Keratinocyte (primary cell): ENCODE measurements at regions not wholly inside any gene's neighbourhood (a gene's known extent, or its start where the extent isn't known, plus 50 kb on each side); places are given as distances from the start of the nearest gene placed in this dataset.

Source experiments
- DNase-seq: peaks from one replicate; pipeline ENCODE4 v3.0.0-alpha.2; 2011; ENCODE audit warnings: low read depth, missing footprints, low spot score
- FAIRE-seq: peaks from 2 replicates; lab custom pipeline; 2011; peaks lifted over from hg19 to GRCh38; lab: Jason Lieb, UNC
- H2AFZ ChIP-seq: 2 replicates; pipeline ENCODE4 v1.6.0; 2012; ENCODE audit warnings: low read length, control low read depth, inconsistent platforms; ENCODE audit not compliant: control insufficient read depth
- H3K27ac ChIP-seq: 2 replicates; pipeline ENCODE4 v1.5.1; 2011; ENCODE audit warnings: low read length; ENCODE audit not compliant: control insufficient read depth, insufficient read depth
- H3K27me3 ChIP-seq: 3 replicates; pipeline ENCODE4 v1.6.0; 2011; ENCODE audit warnings: low read length; ENCODE audit not compliant: control insufficient read depth, insufficient read depth; ENCODE audit errors: extremely low read depth
- H3K36me3 ChIP-seq, 2 experiments: 2 replicates in 1 of 2; 3 replicates in 1 of 2; pipeline ENCODE4 v1.5.1; 2011; ENCODE audit warnings: low read length in 2 of 2, mild to moderate bottlenecking in 1 of 2; ENCODE audit not compliant: control insufficient read depth in 2 of 2, insufficient read depth in 2 of 2; ENCODE audit errors: extremely low read depth in 1 of 2
- H3K4me1 ChIP-seq: 3 replicates; pipeline ENCODE4 v1.5.1; 2011; ENCODE audit warnings: low read length; ENCODE audit not compliant: control insufficient read depth, insufficient read depth; ENCODE audit errors: extremely low read depth
- H3K4me2 ChIP-seq: 3 replicates; pipeline ENCODE4 v1.6.0; 2011; ENCODE audit warnings: low read depth, low read length; ENCODE audit not compliant: control insufficient read depth, insufficient read depth; ENCODE audit errors: extremely low read depth
- H3K4me3 ChIP-seq, 3 experiments: fragments of 200-600 bp in 1 of 3; sonication (generic) in 1 of 3; 2 replicates in 2 of 3; 3 replicates in 1 of 3; pipeline ENCODE4 v1.5.1; 2011 to 2016; ENCODE audit warnings: low read length in 3 of 3, mild to moderate bottlenecking in 3 of 3, control low read depth in 2 of 3, inconsistent platforms in 1 of 3, low read depth in 1 of 3, mixed read lengths in 1 of 3, mixed run types in 1 of 3, moderate library complexity in 1 of 3; ENCODE audit not compliant: control insufficient read depth in 2 of 3, insufficient read depth in 2 of 3; ENCODE audit errors: extremely low read depth in 1 of 3
- H3K79me2 ChIP-seq: 2 replicates; pipeline ENCODE4 v1.6.0; 2012; ENCODE audit warnings: low read length; ENCODE audit not compliant: control insufficient read depth, insufficient read depth
- H3K9ac ChIP-seq: 3 replicates; pipeline ENCODE4 v1.6.0; 2011; ENCODE audit warnings: low read length; ENCODE audit not compliant: control insufficient read depth, insufficient read depth; ENCODE audit errors: extremely low read depth
- H3K9me1 ChIP-seq: 3 replicates; pipeline ENCODE4 v1.6.0; 2011; ENCODE audit warnings: low read length; ENCODE audit not compliant: control insufficient read depth, insufficient read depth; ENCODE audit errors: extremely low read depth
- H3K9me3 ChIP-seq: 2 replicates; pipeline ENCODE4 v1.5.1; 2012; ENCODE audit warnings: low read depth, low read length; ENCODE audit not compliant: control insufficient read depth
- H4K20me1 ChIP-seq: 3 replicates; pipeline ENCODE4 v1.6.0; 2011; ENCODE audit warnings: low read length; ENCODE audit not compliant: control insufficient read depth, insufficient read depth; ENCODE audit errors: extremely low read depth
- EZH2 ChIP-seq: IDR thresholded peaks from one replicate; pipeline ENCODE4 v1.6.1; 2012; ENCODE audit warnings: inconsistent platforms, mild to moderate bottlenecking, low read length, moderate library complexity
- dilution Hi-C: fragments of 300-500 bp; cut with MboI; formaldehyde crosslinking; loops from one replicate; pipeline ENCODE4 v1.7.0; 2020; ENCODE audit warnings: low sequenced_read_pairs; ENCODE audit not compliant: extremely low pct_ligation_motif_present
- TF ChIP-seq, protein P1 (sequence below), 3 experiments: IDR thresholded peaks in 1 of 3; conservative IDR thresholded peaks in 1 of 3; optimal IDR thresholded peaks in 1 of 3; 2 replicates in 2 of 3; 3 replicates in 1 of 3; pipeline versions ENCODE3 to v1.5.1; 2011; ENCODE audit warnings: low read length in 3 of 3, mild to moderate bottlenecking in 3 of 3, moderate library complexity in 2 of 3, control low read depth in 1 of 3, inconsistent platforms in 1 of 3; ENCODE audit not compliant: insufficient read depth in 2 of 3; ENCODE audit errors: extremely low read depth in 1 of 3

- dilution Hi-C loops, result no loop called here
- FAIRE-seq, result no peak
- Histone ChIP-seq H4K20me1 (no peaks in the 10 kb centered on the region), H3K4me1 (no peaks in the 10 kb centered on the region), H3K27me3 (no peaks in the 10 kb centered on the region), H2AFZ (no peak overlapping the region), H3K79me2 (no peaks in the 10 kb centered on the region), H3K9ac (no peak overlapping the region), H3K27ac (no peak overlapping the region), H3K36me3 (no peaks in the 10 kb centered on the region), H3K4me3 (no peak overlapping the region), H3K4me2 (no peak overlapping the region), H3K9me1 (no peaks in the 10 kb centered on the region), H3K9me3 (peaks cover 2% of the 10 kb centered on the region)
- no peak for DNase-seq
- TF ChIP-seq, protein P1, sequence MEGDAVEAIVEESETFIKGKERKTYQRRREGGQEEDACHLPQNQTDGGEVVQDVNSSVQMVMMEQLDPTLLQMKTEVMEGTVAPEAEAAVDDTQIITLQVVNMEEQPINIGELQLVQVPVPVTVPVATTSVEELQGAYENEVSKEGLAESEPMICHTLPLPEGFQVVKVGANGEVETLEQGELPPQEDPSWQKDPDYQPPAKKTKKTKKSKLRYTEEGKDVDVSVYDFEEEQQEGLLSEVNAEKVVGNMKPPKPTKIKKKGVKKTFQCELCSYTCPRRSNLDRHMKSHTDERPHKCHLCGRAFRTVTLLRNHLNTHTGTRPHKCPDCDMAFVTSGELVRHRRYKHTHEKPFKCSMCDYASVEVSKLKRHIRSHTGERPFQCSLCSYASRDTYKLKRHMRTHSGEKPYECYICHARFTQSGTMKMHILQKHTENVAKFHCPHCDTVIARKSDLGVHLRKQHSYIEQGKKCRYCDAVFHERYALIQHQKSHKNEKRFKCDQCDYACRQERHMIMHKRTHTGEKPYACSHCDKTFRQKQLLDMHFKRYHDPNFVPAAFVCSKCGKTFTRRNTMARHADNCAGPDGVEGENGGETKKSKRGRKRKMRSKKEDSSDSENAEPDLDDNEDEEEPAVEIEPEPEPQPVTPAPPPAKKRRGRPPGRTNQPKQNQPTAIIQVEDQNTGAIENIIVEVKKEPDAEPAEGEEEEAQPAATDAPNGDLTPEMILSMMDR (optimal IDR thresholded peaks at IDR 0.05 in 1 of 3, IDR thresholded peaks at IDR 0.05 in 1 of 3, conservative IDR thresholded peaks at IDR 0.05 in 1 of 3; ENCODE audit: extremely low read depth in 1 of 3, insufficient read depth in 2 of 3, low read length in 3 of 3), result no peak
- no peak for TF ChIP-seq EZH2
Measured at GRCh38 chr19:27929399-27929798, 1283.6 kb downstream of the UQCRFS1 start.

DNA sequence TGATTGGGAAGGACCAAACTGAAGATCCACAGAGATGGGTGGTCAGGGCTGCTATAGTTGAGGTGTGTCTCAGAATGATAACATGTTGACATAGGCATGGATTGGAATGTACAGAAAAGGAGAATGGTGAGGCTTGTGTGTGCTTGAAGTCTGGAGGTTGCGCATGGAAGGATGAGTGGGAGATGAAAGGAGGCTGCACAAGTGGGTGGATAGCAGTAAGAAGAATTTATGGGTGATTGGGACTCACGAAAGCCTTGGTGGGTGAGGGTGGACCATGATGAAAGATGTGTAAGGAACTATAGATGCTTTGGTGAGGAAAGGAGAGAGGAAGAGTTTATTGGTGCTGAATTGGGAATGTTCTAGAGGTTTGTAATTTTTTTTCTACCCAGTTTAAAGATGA lies 1287.7 kb downstream of the UQCRFS1 start:
- H4K20me1 ChIP-seq, result no peaks in the 10 kb centered on the region
- H3K9ac ChIP-seq, result no peak overlapping the region
- H3K27me3 ChIP-seq, result no peaks in the 10 kb centered on the region
- no peaks in the 10 kb centered on the region for H3K79me2 ChIP-seq
- no peak overlapping the region for H3K27ac ChIP-seq
- H3K36me3 ChIP-seq, result no peaks in the 10 kb centered on the region
- DNase-seq, result no peak
- H2AFZ ChIP-seq, result no peak overlapping the region
- FAIRE-seq, result no peak
- no peak overlapping the region for H3K4me2 ChIP-seq
- no peak overlapping the region for H3K4me3 ChIP-seq
- H3K4me1 ChIP-seq, result no peaks in the 10 kb centered on the region
- H3K9me1 ChIP-seq, result no peaks in the 10 kb centered on the region
- peaks cover 2% of the 10 kb centered on the region for H3K9me3 ChIP-seq
- TF ChIP-seq, protein P1 (optimal IDR thresholded peaks at IDR 0.05 in 1 of 3, IDR thresholded peaks at IDR 0.05 in 1 of 3, conservative IDR thresholded peaks at IDR 0.05 in 1 of 3; ENCODE audit: extremely low read depth in 1 of 3, insufficient read depth in 2 of 3, low read length in 3 of 3), result no peak
- TF ChIP-seq EZH2, result no peak
- dilution Hi-C loops, result no loop called here
